ENCODE measurements at regions not wholly inside any gene's neighbourhood (a gene's known extent, or its start where the extent isn't known, plus 50 kb on each side); places are given as distances from the start of the nearest gene placed in this dataset.

- TF ChIP-seq POLR2A (IDR thresholded peaks at IDR 0.05; ENCODE audit: low read depth, low read length): no peak
- TF ChIP-seq, protein P1, sequence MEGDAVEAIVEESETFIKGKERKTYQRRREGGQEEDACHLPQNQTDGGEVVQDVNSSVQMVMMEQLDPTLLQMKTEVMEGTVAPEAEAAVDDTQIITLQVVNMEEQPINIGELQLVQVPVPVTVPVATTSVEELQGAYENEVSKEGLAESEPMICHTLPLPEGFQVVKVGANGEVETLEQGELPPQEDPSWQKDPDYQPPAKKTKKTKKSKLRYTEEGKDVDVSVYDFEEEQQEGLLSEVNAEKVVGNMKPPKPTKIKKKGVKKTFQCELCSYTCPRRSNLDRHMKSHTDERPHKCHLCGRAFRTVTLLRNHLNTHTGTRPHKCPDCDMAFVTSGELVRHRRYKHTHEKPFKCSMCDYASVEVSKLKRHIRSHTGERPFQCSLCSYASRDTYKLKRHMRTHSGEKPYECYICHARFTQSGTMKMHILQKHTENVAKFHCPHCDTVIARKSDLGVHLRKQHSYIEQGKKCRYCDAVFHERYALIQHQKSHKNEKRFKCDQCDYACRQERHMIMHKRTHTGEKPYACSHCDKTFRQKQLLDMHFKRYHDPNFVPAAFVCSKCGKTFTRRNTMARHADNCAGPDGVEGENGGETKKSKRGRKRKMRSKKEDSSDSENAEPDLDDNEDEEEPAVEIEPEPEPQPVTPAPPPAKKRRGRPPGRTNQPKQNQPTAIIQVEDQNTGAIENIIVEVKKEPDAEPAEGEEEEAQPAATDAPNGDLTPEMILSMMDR (IDR thresholded peaks at IDR 0.05; ENCODE audit: extremely low read depth in 1 of 2, insufficient read depth in 1 of 2, low read depth in 1 of 2, low read length in 2 of 2): no peak
- TF ChIP-seq, protein P2, sequence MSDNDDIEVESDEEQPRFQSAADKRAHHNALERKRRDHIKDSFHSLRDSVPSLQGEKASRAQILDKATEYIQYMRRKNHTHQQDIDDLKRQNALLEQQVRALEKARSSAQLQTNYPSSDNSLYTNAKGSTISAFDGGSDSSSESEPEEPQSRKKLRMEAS (IDR thresholded peaks at IDR 0.05; ENCODE audit: insufficient read depth, insufficient read length): no peak
- TF ChIP-seq EZH2 (IDR thresholded peaks at IDR 0.05; ENCODE audit: borderline replicate concordance, low read depth, low read length, severe bottlenecking): no peak
- TF ChIP-seq POLR2AphosphoS5 (IDR thresholded peaks at IDR 0.05; ENCODE audit: insufficient read depth, low read depth, low read length): no peak
- TF ChIP-seq JUN (IDR thresholded peaks at IDR 0.05; ENCODE audit: borderline replicate concordance, insufficient read depth, insufficient read length, low read depth): no peak
Measured at GRCh38 chr20:12627485-12627884, 381.3 kb upstream of the SPTLC3 start.
